ENCODE measurements at regions not wholly inside any gene's neighbourhood (a gene's known extent, or its start where the extent isn't known, plus 50 kb on each side); places are given as distances from the start of the nearest gene placed in this dataset.

GRCh38 chr3:70488131-70488530, 175.7 kb upstream of the MDFIC2 start:
- Histone ChIP-seq H3K9me3 (no peaks in the 10 kb centered on the region), H3K27ac (no peak overlapping the region), H3K4me1 (no peaks in the 10 kb centered on the region), H3K4me3 (no peak overlapping the region), H3K36me3 (no peaks in the 10 kb centered on the region), H3K27me3 (no peaks in the 10 kb centered on the region)
- TF ChIP-seq POLR2A (IDR thresholded peaks at IDR 0.05), result no peak
- no peak for TF ChIP-seq CTCF (IDR thresholded peaks at IDR 0.05)
- no peak for TF ChIP-seq POLR2AphosphoS5 (IDR thresholded peaks at IDR 0.05)
- DNase-seq (ENCODE audit: low spot score in 2 of 2), result no peak
- intact Hi-C loops (cut with DNase I; ENCODE audit: low total_unique reads), result no loop called here

- H3K4me3 ChIP-seq, result no peak overlapping the region
- intact Hi-C loops (cut with DNase I; ENCODE audit: low total_unique reads), result no loop called here
- DNase-seq (ENCODE audit: low spot score in 2 of 2), result no peak
- no peak overlapping the region for H3K27ac ChIP-seq
- no peaks in the 10 kb centered on the region for H3K36me3 ChIP-seq
- no peak for TF ChIP-seq POLR2A (IDR thresholded peaks at IDR 0.05)
- TF ChIP-seq CTCF (IDR thresholded peaks at IDR 0.05), result no peak
- TF ChIP-seq POLR2AphosphoS5 (IDR thresholded peaks at IDR 0.05), result no peak
- H3K9me3 ChIP-seq, result no peaks in the 10 kb centered on the region
- H3K4me1 ChIP-seq, result no peaks in the 10 kb centered on the region
- no peaks in the 10 kb centered on the region for H3K27me3 ChIP-seq
Observed at GRCh38 chr3:70486414-70487017, 174.1 kb upstream of the MDFIC2 start.

DNA sequence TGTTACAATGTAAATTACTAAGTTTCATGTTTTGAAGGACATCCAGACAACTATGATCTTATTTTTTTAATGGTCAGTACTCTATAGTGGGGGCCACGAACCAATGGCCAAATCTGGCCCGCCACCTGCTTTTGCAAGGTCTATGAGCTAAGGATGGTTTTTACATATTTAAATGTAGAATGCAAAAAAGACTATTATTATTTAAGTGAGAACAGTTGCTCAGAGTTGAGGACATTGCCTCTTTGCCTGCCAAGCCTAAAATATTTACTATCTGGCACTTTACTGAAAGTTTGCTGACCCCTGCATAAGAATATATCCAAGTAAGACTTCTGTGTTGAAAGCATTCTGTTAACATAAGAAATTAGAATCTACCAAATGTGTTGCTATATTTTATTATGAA, 163.7 kb upstream of the MDFIC2 start:
- Histone ChIP-seq H3K27ac (no peak overlapping the region), H3K4me3 (no peak overlapping the region), H3K27me3 (no peaks in the 10 kb centered on the region), H3K9me3 (no peaks in the 10 kb centered on the region), H3K4me1 (no peaks in the 10 kb centered on the region), H3K36me3 (no peaks in the 10 kb centered on the region)
- TF ChIP-seq POLR2A (IDR thresholded peaks at IDR 0.05) (no peak), CTCF (IDR thresholded peaks at IDR 0.05) (no peak), POLR2AphosphoS5 (IDR thresholded peaks at IDR 0.05) (no peak)
- intact Hi-C loops (cut with DNase I; ENCODE audit: low total_unique reads), result no loop called here
- DNase-seq (ENCODE audit: low spot score in 2 of 2), result no peak

- Histone ChIP-seq H3K4me1 (no peaks in the 10 kb centered on the region), H3K27me3 (no peaks in the 10 kb centered on the region), H3K27ac (no peak overlapping the region), H3K4me3 (no peak overlapping the region), H3K9me3 (no peaks in the 10 kb centered on the region), H3K36me3 (no peaks in the 10 kb centered on the region)
- intact Hi-C loops (cut with DNase I; ENCODE audit: low total_unique reads), result no loop called here
- no peak for TF ChIP-seq POLR2A (IDR thresholded peaks at IDR 0.05)
- DNase-seq (ENCODE audit: low spot score in 2 of 2), result no peak
Observed at GRCh38 chr3:70471464-70472342, 159.3 kb upstream of the MDFIC2 start.

- Histone ChIP-seq H3K9me3 (no peaks in the 10 kb centered on the region), H3K27ac (no peak overlapping the region), H3K36me3 (no peaks in the 10 kb centered on the region), H3K4me3 (no peak overlapping the region), H3K27me3 (no peaks in the 10 kb centered on the region), H3K4me1 (no peaks in the 10 kb centered on the region)
- TF ChIP-seq CTCF (IDR thresholded peaks at IDR 0.05) (no peak), POLR2A (IDR thresholded peaks at IDR 0.05) (no peak), POLR2AphosphoS5 (IDR thresholded peaks at IDR 0.05) (no peak)
- DNase-seq (ENCODE audit: low spot score in 2 of 2), result no peak
- intact Hi-C loops (cut with DNase I; ENCODE audit: low total_unique reads), result no loop called here
Observed at GRCh38 chr3:70466096-70466495, 153.7 kb upstream of the MDFIC2 start.
